ENCODE measurements at regions not wholly inside any gene's neighbourhood (a gene's known extent, or its start where the extent isn't known, plus 50 kb on each side); places are given as distances from the start of the nearest gene placed in this dataset.

DNA sequence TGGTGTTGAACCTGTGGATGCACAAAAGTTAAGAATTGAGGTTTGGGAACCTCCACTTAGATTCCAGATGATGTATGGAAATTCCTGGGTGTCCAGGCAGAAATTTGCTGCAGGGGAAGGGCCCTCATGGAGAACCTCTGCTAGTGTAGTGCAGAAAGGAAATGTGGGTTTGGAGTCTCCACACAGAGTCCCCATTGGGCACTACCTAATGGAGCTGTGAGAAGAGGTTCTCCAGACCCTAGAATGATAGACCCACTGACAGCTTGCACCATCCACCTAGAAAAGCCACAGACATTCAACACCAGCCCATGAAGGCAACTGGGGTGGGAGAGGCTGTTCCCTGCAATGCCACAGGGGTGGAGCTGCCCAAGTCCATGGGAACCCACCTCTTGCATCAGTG, 1032.8 kb upstream of the EPHA6 start (continued):
- TF ChIP-seq ATF3 (IDR thresholded peaks at IDR 0.05; ENCODE audit: insufficient read depth, low read depth, low read length), result no peak

Measured in H1 (cell line).